Peyer's patch (tissue), 4 donors: ENCODE measurements at regions not wholly inside any gene's neighbourhood (a gene's known extent, or its start where the extent isn't known, plus 50 kb on each side); places are given as distances from the start of the nearest gene placed in this dataset.
A peak's percentile ranks its signal among the peaks of the same experiment; 100 is the strongest.

Experiments
- DNase-seq, 3 donors: peaks; one replicate each; pipeline ENCODE4 v3.0.0-alpha.2; 2017 to 2019
- H3K27ac ChIP-seq, 4 donors: fragments of 200-600 bp; sonication (generic); one replicate each; pipeline ENCODE4 v1.5.1; 2016 to 2019
- H3K27me3 ChIP-seq, 2 donors: fragments of 200-600 bp; sonication (generic); one replicate each; pipeline ENCODE4 v1.5.1; 2019
- H3K36me3 ChIP-seq, 3 donors: fragments of 200-600 bp; sonication (generic); one replicate each; pipeline ENCODE4 v1.5.1; 2016 to 2019
- H3K4me1 ChIP-seq, 4 donors: fragments of 200-600 bp; sonication (generic); one replicate each; pipeline ENCODE4 v1.5.1; 2016 to 2019
- H3K4me3 ChIP-seq, 4 donors: fragments of 200-600 bp; sonication (generic); 1 replicate in 3 of 4; 2 replicates in 1 of 4; pipeline ENCODE4 v1.5.1; 2016 to 2019; ENCODE audit warnings: mild to moderate bottlenecking in 1 of 4
- H3K9me3 ChIP-seq, 4 donors: fragments of 200-600 bp; sonication (generic); one replicate each; pipeline ENCODE4 v1.5.1; 2016 to 2019; ENCODE audit warnings: mild to moderate bottlenecking in 1 of 4
- CTCF ChIP-seq, 6 experiments: fragments of 450-650 bp in 4 of 6; fragments of 200-600 bp in 2 of 6; sonication (generic) in 1 of 6; IDR thresholded peaks; one replicate each; pipeline ENCODE4 v1.5.1; 2017 to 2019; ENCODE audit warnings: antibody characterized with exemption in 6 of 6, mild to moderate bottlenecking in 3 of 6, moderate library complexity in 1 of 6
- POLR2A ChIP-seq, 2 donors: fragments of 450-650 bp; IDR thresholded peaks; one replicate each; pipeline ENCODE4 v1.5.1; 2017; ENCODE audit warnings: antibody characterized with exemption in 2 of 2, mild to moderate bottlenecking in 2 of 2, moderate library complexity in 2 of 2

GRCh38 chr10:114735946-114736345 is 77.9 kb upstream of the ABLIM1 start:
- H3K27me3 ChIP-seq = no peaks in the 10 kb centered on the region
- H3K27ac ChIP-seq = no peak overlapping the region
- no peak for TF ChIP-seq POLR2A (IDR thresholded peaks at IDR 0.05)
- TF ChIP-seq CTCF (IDR thresholded peaks at IDR 0.05) = no peak
- H3K36me3 ChIP-seq = no peaks in the 10 kb centered on the region
- no peak overlapping the region for H3K4me3 ChIP-seq
- H3K4me1 ChIP-seq = no peaks in the 10 kb centered on the region
- H3K9me3 ChIP-seq = no peaks in the 10 kb centered on the region
- no peak for DNase-seq

- DNase-seq = no peak
- H3K36me3 ChIP-seq = no peaks in the 10 kb centered on the region
- TF ChIP-seq CTCF (IDR thresholded peaks at IDR 0.05) (no peak), POLR2A (IDR thresholded peaks at IDR 0.05) (no peak)
- no peaks in the 10 kb centered on the region for H3K9me3 ChIP-seq
- H3K4me1 ChIP-seq = no peaks in the 10 kb centered on the region
- H3K27me3 ChIP-seq = no peaks in the 10 kb centered on the region
- no peak overlapping the region for H3K27ac ChIP-seq
- no peak overlapping the region for H3K4me3 ChIP-seq
Observed at GRCh38 chr10:114743521-114744231, 77.9 kb upstream of the FHIP2A start.

- no peaks in the 10 kb centered on the region for H3K9me3 ChIP-seq
- DNase-seq = no peak
- no peaks in the 10 kb centered on the region for H3K27me3 ChIP-seq
Observed at GRCh38 chr10:114746531-114746930, 75.0 kb upstream of the FHIP2A start.

GRCh38 chr10:114748241-114748640 is 73.3 kb upstream of the FHIP2A start:
- no peak for DNase-seq
- Histone ChIP-seq H3K27ac (no peak overlapping the region), H3K4me1 (no peaks in the 10 kb centered on the region), H3K27me3 (no peaks in the 10 kb centered on the region), H3K9me3 (no peaks in the 10 kb centered on the region), H3K4me3 (no peak overlapping the region), H3K36me3 (no peaks in the 10 kb centered on the region)
- no peak for TF ChIP-seq CTCF (IDR thresholded peaks at IDR 0.05)
- TF ChIP-seq POLR2A (IDR thresholded peaks at IDR 0.05) = no peak

More at GRCh38 chr10:114746531-114746930, 75.0 kb upstream of the FHIP2A start:
- Histone ChIP-seq H3K4me1 (no peaks in the 10 kb centered on the region), H3K36me3 (no peaks in the 10 kb centered on the region), H3K27ac (no peak overlapping the region), H3K4me3 (no peak overlapping the region)
- no peak for TF ChIP-seq POLR2A (IDR thresholded peaks at IDR 0.05)
- no peak for TF ChIP-seq CTCF (IDR thresholded peaks at IDR 0.05)

GRCh38 chr10:114749014-114749413 is 72.6 kb upstream of the FHIP2A start:
- Histone ChIP-seq H3K27ac (peak overlapping the region in 1 of 4 donors; percentile 31), H3K36me3 (no peaks in the 10 kb centered on the region), H3K27me3 (no peaks in the 10 kb centered on the region), H3K4me1 (peaks cover 0 to under 1% (median 0%) of the 10 kb centered on the region in 4 donors), H3K4me3 (no peak overlapping the region), H3K9me3 (no peaks in the 10 kb centered on the region)
- no peak for DNase-seq
- no peak for TF ChIP-seq CTCF (IDR thresholded peaks at IDR 0.05)
- TF ChIP-seq POLR2A (IDR thresholded peaks at IDR 0.05) = no peak
